Spleen (tissue), 11 donors: ENCODE measurements at regions not wholly inside any gene's neighbourhood (a gene's known extent, or its start where the extent isn't known, plus 50 kb on each side); places are given as distances from the start of the nearest gene placed in this dataset.

ENCODE experiments used
- DNase-seq: peaks from one replicate; pipeline ENCODE4 v3.0.0-alpha.2; 2020
- H3K27ac ChIP-seq, 8 donors: fragments of 200-600 bp; sonication (generic) in 7 of 8; 1 replicate in 4 of 8; 2 replicates in 4 of 8; pipeline versions ENCODE4 v1.5.0 to v1.8.0; 2016 to 2021; ENCODE audit warnings: inconsistent platforms in 4 of 8, mild to moderate bottlenecking in 4 of 8, moderate library complexity in 1 of 8
- H3K27me3 ChIP-seq, 7 donors: fragments of 200-600 bp; sonication (generic) in 6 of 7; replicated peaks in 1 of 7; 1 replicate in 4 of 7; 2 replicates in 3 of 7; pipeline versions ENCODE4 v1.5.0 to v1.8.0; 2016 to 2021; ENCODE audit warnings: inconsistent platforms in 3 of 7, mild to moderate bottlenecking in 1 of 7
- H3K36me3 ChIP-seq, 6 donors: fragments of 200-600 bp; sonication (generic) in 5 of 6; 1 replicate in 4 of 6; 2 replicates in 2 of 6; pipeline versions ENCODE4 v1.5.0 to v1.8.0; 2016 to 2021; ENCODE audit warnings: inconsistent platforms in 2 of 6
- H3K4me1 ChIP-seq, 6 donors: fragments of 200-600 bp; sonication (generic) in 5 of 6; 1 replicate in 3 of 6; 2 replicates in 3 of 6; pipeline versions ENCODE4 v1.5.0 to v1.8.0; 2016 to 2021; ENCODE audit warnings: inconsistent platforms in 3 of 6
- H3K4me3 ChIP-seq, 8 donors: fragments of 200-600 bp; sonication (generic) in 7 of 8; 1 replicate in 4 of 8; 2 replicates in 4 of 8; pipeline versions ENCODE4 v1.5.0 to v1.8.0; 2016 to 2021; ENCODE audit warnings: inconsistent platforms in 4 of 8, mild to moderate bottlenecking in 4 of 8, moderate library complexity in 2 of 8
- H3K9me3 ChIP-seq, 8 donors: fragments of 200-600 bp; sonication (generic) in 7 of 8; 1 replicate in 4 of 8; 2 replicates in 4 of 8; pipeline versions ENCODE4 v1.5.0 to v1.8.0; 2016 to 2021; ENCODE audit warnings: inconsistent platforms in 4 of 8
- CTCF ChIP-seq, 11 experiments: fragments of 200-600 bp in 7 of 11; fragments of 450-650 bp in 4 of 11; sonication (generic) in 4 of 11; IDR thresholded peaks in 8 of 11; conservative IDR thresholded peaks in 3 of 11; 1 replicate in 7 of 11; 2 replicates in 4 of 11; pipeline versions ENCODE4 v1.4.0 to v1.8.0; 2016 to 2021; ENCODE audit warnings: antibody characterized with exemption in 11 of 11, inconsistent platforms in 4 of 11, mild to moderate bottlenecking in 1 of 11
- POLR2A ChIP-seq, 3 donors: fragments of 450-650 bp; IDR thresholded peaks; one replicate each; pipeline ENCODE4 v1.5.1; 2017; ENCODE audit warnings: antibody characterized with exemption in 3 of 3, mild to moderate bottlenecking in 1 of 3
- POLR2AphosphoS5 ChIP-seq, 3 donors: sonication (generic); formaldehyde crosslinking; IDR thresholded peaks; one replicate each; pipeline ENCODE4 v1.5.1; 2017; ENCODE audit warnings: antibody characterized with exemption in 3 of 3
- WGBS, 5 donors: extraction: QIAGEN DNeasy Blood & Tissue Kit in 3 of 5; methylation state at CpG; one replicate each; pipeline versions ENCODE4 v1.1.5 to v1.1.7; 2013 to 2018; 5-methylcytosine and 5-hydroxymethylcytosine counted together
- intact Hi-C: fragments of 100-400 bp; cut with DNase I; formaldehyde crosslinking; loops from one replicate; pipeline ENCODE4 v1.15.0; 2023; ENCODE audit warnings: low total_unique reads
- donor health status: healthy with polysubstance abuse.
- donor health status: DM: no; HTN: no; CAD: no; lungs with moderate emphysema.
- donor health status: DM: no; HTN: no; CAD: no.
- donor health status: Bipolar disorder and iron deficiency.
- donor health status: healthy.
- donor health status: DM: no; HTN: no; CAD: no.
- donor health status: DM: yes; HTN: yes; CAD: no.

- H3K4me3 ChIP-seq = no peak overlapping the region
- H3K9me3 ChIP-seq = peaks cover 0 to 6% (median 0%) of the 10 kb centered on the region in 8 donors
- H3K27ac ChIP-seq = no peak overlapping the region
- H3K4me1 ChIP-seq = no peaks in the 10 kb centered on the region
- DNase-seq = no peak
- no peaks in the 10 kb centered on the region for H3K36me3 ChIP-seq
- intact Hi-C loops = no loop called here
- no peaks in the 10 kb centered on the region for H3K27me3 ChIP-seq
- TF ChIP-seq CTCF (IDR thresholded peaks at IDR 0.05 in 8 of 11, conservative IDR thresholded peaks at IDR 0.05 in 3 of 11) = no peak
- no peak for TF ChIP-seq POLR2A (IDR thresholded peaks at IDR 0.05)
- no peak for TF ChIP-seq POLR2AphosphoS5 (IDR thresholded peaks at IDR 0.05)
- 61 to 72% (median 70%) methylated on average over 10 of the region's 10 CpGs for WGBS, 5 donors
Observed at GRCh38 chr9:28092981-28093936, 520.0 kb upstream of the C9orf72 start.

GRCh38 chr9:28101509-28101908, 528.2 kb upstream of the C9orf72 start:
- no peak for DNase-seq
- Histone ChIP-seq H3K36me3 (no peaks in the 10 kb centered on the region), H3K4me3 (no peak overlapping the region), H3K4me1 (no peaks in the 10 kb centered on the region), H3K27ac (no peak overlapping the region), H3K9me3 (no peaks in the 10 kb centered on the region), H3K27me3 (no peaks in the 10 kb centered on the region)
- WGBS, 5 donors = 70 to 80% (median 73%) methylated on average over 3 of the region's 3 CpGs
- intact Hi-C loops = no loop called here
- TF ChIP-seq POLR2A (IDR thresholded peaks at IDR 0.05) (no peak), POLR2AphosphoS5 (IDR thresholded peaks at IDR 0.05) (no peak), CTCF (IDR thresholded peaks at IDR 0.05 in 8 of 11, conservative IDR thresholded peaks at IDR 0.05 in 3 of 11) (no peak)

GRCh38 chr9:28105001-28105400, 531.7 kb upstream of the C9orf72 start:
- no peak for DNase-seq
- 69 to 79% (median 73%) methylated on average over 2 of the region's 2 CpGs for WGBS, 5 donors
- H3K27me3 ChIP-seq = no peaks in the 10 kb centered on the region
- no peak for TF ChIP-seq POLR2A (IDR thresholded peaks at IDR 0.05)
- TF ChIP-seq POLR2AphosphoS5 (IDR thresholded peaks at IDR 0.05) = no peak
- TF ChIP-seq CTCF (IDR thresholded peaks at IDR 0.05 in 8 of 11, conservative IDR thresholded peaks at IDR 0.05 in 3 of 11) = no peak
- H3K36me3 ChIP-seq = no peaks in the 10 kb centered on the region
- no peak overlapping the region for H3K27ac ChIP-seq
- no peaks in the 10 kb centered on the region for H3K9me3 ChIP-seq
- intact Hi-C loops = no loop called here
- H3K4me3 ChIP-seq = no peak overlapping the region
- no peaks in the 10 kb centered on the region for H3K4me1 ChIP-seq

GRCh38 chr9:28120184-28120583, 546.9 kb upstream of the C9orf72 start:
- no peak overlapping the region for H3K27ac ChIP-seq
- no peaks in the 10 kb centered on the region for H3K4me1 ChIP-seq
- no peak overlapping the region for H3K4me3 ChIP-seq
- WGBS, 5 donors = 82 to 90% (median 89%) methylated on average over 3 of the region's 3 CpGs
- H3K9me3 ChIP-seq = no peaks in the 10 kb centered on the region
- intact Hi-C loops = no loop called here
- TF ChIP-seq POLR2A (IDR thresholded peaks at IDR 0.05) (no peak), POLR2AphosphoS5 (IDR thresholded peaks at IDR 0.05) (no peak), CTCF (IDR thresholded peaks at IDR 0.05 in 8 of 11, conservative IDR thresholded peaks at IDR 0.05 in 3 of 11) (no peak)
- H3K36me3 ChIP-seq = no peaks in the 10 kb centered on the region
- no peaks in the 10 kb centered on the region for H3K27me3 ChIP-seq
- DNase-seq = no peak
